Stimulated activated CD4-positive, alpha-beta T cell treated with anti-CD3 and anti-CD28 coated beads, TNF-alpha, amount 100 ng/mL, for 24 hours (primary cell): ENCODE measurements at regions not wholly inside any gene's neighbourhood (a gene's known extent, or its start where the extent isn't known, plus 50 kb on each side); places are given as distances from the start of the nearest gene placed in this dataset.

ENCODE experiments used
- DNase-seq, 3 experiments: peaks; one replicate each; pipeline ENCODE4 v3.0.0-alpha.2; 2020; ENCODE audit warnings: low read depth in 3 of 3

DNA sequence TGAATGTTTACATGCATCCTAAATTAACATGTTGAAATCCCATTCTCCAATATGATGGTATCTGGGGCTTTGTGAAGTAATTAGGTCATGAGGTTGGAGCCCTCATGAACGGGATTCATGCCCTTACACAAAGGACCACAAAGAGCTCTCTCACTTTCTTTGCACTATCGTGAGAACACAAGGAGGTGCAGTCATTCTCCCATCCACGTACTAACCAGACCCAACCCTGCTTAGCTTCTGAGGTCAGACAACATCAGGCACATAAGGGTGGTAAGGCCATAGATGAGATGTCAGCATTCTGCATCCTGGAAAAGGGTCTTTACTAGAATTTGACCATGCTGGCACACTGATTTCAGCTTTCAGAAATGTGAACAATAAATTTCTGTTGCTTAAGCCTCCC is 1211.9 kb upstream of the MIR17HG start:
- no peak for DNase-seq

DNA sequence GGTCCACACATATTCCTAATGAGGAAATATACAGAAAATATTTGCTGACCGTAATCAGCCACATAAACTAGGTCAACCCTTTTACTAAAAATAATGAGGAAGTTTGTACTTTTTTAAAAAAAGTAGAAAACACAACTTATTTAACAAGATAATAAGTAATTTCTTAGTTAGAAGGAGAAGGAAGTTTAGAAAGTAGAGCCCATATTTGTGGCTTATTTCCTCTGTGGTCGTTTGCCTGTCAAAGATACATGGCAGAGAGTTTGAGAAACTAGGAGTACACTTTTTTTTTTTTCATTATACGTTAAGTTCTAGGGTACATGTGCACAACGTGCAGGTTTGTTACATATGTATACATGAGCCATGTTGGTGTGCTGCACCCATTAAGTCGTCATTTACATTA is 1205.2 kb upstream of the MIR17HG start:
- DNase-seq: no peak

- DNase-seq: no peak
Measured at GRCh38 chr13:90154311-90154960, 1193.1 kb upstream of the MIR17HG start.

GRCh38 chr13:90156390-90156789 is 1191.1 kb upstream of the MIR17HG start:
- no peak for DNase-seq

- DNase-seq: no peak
Measured at GRCh38 chr13:90168953-90169352, 1178.5 kb upstream of the MIR17HG start.

GRCh38 chr13:90170208-90170607 is 1177.3 kb upstream of the MIR17HG start:
- DNase-seq: no peak

DNA sequence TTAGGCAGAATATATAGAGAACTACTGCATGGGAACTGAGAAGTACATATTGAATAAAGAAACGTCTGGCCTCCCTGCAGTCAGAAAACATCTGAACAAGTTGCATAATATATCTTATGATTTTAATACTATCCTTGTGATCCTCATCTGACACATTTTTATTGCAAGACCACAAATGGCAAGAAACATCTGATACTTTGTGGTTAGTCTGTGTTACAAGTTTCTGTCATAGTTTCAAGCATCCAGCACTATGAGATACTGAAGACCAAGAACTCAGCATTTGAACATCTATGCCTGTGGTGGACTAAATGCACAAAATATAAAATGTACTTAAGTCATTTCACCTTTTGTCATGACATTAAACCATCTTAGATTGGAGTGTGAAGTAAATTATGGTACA is 1175.8 kb upstream of the MIR17HG start:
- DNase-seq: no peak

- no peak for DNase-seq
Measured at GRCh38 chr13:90177512-90177911, 1170.0 kb upstream of the MIR17HG start.

DNA sequence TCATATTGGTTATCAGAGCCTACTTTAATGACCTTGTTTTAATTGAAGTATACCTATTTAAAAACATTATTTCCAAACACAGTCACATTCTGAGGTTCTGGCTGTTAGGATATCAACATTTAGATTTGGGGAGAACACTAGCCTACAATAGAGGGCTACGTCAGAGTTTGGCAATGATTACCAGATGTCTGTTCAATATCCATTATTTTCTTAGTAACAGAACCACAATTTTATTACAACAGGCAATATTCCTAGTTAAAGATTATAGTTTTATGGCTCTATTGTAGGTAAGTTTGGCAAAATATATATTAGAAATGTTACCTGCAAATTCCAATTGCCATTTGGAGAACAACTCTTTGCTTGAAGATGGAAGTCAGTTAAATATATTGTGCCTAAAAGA is 1163.1 kb upstream of the MIR17HG start:
- no peak for DNase-seq

DNA sequence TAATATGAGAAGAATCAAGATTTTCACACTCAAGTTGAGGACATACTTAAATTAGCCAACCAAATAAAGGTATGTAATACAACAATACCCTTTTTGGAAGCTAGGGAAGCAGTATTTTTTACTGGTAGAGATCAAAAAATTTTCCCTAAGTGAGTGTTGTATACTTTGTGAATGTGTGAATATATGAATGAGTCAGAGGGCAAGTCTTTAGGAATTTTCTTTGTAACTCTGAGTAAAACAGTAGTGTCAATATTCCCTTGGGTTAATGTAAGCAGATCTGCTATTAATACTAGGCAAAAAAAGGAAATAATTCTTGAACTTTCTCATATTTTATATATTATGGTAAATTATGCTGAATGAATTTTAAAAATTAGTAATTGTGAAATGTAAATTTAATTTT is 1161.8 kb upstream of the MIR17HG start:
- no peak for DNase-seq

DNA sequence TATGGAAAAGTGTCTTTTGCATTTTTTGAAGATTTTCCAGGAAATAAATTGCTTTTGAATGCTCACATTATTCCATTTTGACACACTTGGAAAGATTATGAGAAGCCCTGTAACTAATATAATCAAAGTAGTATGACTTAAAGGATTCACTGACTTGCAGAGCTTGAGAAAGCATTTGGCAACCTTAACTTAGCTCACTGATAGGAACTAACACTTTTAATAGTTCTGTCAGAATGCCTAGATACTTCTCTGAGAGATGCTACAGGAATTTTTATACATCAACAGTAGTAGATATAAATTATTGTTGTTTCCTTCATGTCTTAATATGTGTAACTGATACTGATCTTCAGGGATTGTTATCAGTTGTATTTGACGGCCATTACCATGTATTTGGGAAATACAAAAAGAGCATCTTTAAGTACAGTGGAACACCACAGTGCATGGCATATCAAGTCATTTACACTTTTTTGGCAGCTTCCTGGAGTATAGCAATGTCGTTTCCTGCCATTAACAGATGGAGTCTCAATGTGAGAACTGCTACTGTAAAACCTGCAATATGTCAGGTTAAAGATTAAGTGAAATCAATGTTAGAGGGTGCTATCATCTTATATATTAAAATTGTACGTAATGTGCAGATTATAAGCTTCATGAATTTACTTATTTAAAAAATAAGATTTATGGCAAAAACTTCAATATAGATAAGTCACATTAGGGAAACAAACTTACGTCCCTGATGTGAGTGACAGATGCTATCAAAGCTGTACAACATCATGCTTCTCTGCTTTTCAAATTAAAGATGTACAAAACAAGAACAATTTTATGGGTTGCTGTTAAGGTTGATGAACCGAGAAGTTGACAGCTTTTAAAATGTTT is 1159.8 kb upstream of the MIR17HG start:
- no peak for DNase-seq

DNA sequence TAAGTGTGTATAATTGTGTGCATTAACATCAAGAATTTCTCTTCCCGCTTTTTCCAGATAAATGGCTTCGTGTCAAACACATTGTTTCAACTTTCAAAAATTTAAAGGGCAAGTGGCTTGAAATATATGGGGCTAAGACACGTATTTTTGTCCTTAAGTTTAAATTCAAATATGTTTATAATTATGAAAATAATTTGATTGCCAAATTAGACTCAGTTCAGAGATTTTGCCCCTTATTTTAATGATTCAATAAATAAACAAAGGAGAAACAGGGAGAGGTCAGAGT is 1159.2 kb upstream of the MIR17HG start:
- no peak for DNase-seq

- no peak for DNase-seq
Measured at GRCh38 chr13:90197722-90198121, 1149.8 kb upstream of the MIR17HG start.

GRCh38 chr13:90201202-90201601 is 1146.3 kb upstream of the MIR17HG start:
- DNase-seq: no peak

GRCh38 chr13:90201676-90202460 is 1145.6 kb upstream of the MIR17HG start:
- no peak for DNase-seq

- DNase-seq: no peak
Measured at GRCh38 chr13:90205081-90205480, 1142.4 kb upstream of the MIR17HG start.

DNA sequence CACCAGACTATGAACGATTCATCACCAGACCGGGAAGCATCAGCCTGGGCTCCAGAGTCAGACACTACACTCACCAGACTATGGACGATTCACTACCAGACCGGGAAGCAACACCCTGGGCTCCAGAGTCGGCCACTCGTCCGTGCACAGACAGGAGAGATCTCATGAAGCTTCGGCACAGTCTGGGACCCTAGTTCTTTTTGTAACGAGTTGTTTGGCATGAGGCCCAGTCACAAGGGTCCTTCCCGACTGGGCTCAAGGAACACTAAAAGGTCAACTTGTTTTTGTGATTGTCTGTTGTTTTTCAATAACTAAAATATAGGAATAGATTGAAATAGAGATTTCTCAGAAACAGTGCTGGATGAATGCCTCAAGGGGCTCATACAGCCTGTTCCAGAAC is 1141.6 kb upstream of the MIR17HG start:
- DNase-seq: no peak

- no peak for DNase-seq
Measured at GRCh38 chr13:90217275-90217674, 1130.2 kb upstream of the MIR17HG start.

- no peak for DNase-seq
Measured at GRCh38 chr13:90222758-90223157, 1124.7 kb upstream of the MIR17HG start.

GRCh38 chr13:90230311-90230710 is 1117.2 kb upstream of the MIR17HG start:
- DNase-seq: no peak

DNA sequence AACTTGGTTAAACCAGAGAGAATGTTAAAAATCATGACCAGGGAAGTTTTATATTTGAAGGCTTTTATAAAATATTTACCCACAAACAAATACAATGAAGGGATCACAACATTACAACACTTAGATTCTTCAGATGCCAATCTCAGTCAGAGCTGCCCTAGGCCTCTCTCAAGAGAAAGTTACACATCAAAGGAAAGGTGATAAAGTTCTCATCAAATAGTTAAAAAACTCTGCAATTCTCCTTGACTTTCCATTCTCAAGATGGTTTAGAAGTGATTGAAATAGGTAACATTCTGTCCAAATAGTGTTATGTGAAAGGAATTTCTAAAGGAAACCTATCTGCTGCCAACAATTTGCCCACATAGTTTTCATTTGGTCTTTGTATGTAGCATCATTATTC is 1115.2 kb upstream of the MIR17HG start:
- DNase-seq: no peak

DNA sequence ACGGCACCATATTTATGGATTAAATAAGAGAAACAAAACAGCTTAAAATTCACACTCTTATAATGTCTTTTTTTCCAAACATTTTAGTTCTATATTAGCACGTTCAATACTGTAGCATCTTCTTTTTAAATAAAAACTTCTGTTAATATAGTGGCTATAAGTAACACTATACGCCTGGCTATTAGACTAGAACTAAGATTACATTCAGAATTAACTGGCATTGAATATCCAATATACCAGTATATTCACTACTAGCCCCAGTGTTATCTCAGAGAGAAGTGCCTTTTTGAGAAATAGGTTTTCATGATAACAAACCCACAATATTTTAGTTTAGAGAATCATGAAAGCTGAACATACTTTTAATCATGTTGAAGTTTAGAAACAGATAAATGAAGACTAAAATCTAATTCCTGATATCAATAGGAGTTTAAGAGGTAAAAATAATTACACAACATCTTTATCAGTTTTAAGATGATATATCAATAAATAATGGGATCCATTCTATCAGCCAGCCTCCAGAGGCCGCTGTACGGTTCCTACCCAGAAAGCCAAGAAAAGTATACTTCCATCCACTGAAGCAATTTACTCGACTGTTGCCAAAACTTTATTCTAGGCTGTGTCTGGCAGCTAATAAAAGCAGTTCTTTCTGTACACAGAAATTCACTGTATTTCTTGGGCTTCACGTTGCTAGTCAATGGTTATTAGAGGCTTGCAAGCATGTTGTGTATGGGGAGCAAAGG is 1113.4 kb upstream of the MIR17HG start:
- no peak for DNase-seq
